ENCODE measurements at regions not wholly inside any gene's neighbourhood (a gene's known extent, or its start where the extent isn't known, plus 50 kb on each side); places are given as distances from the start of the nearest gene placed in this dataset.

GRCh38 chr4:160825644-160826338 is 1338.0 kb downstream of the FSTL5 start:
- no peak for DNase-seq (ENCODE audit: low spot score)

DNA sequence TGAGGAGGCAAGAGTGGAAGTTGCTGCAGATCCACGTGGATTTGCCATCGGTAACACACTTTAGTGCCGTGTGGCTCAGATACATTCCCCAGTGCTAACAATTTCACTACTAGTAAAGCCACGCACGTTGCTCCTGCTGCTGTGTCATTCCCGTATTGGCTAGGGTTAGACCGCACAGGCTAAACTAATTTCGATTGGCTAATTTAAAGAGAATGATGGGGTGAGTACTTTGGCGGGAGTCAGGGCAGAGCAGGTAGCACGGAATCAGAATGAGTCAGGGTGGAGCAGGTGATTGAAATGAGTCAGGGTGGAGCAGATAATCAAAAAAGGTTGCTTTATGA is 1337.5 kb downstream of the FSTL5 start:
- no peak for DNase-seq (ENCODE audit: low spot score)

- no peak for DNase-seq (ENCODE audit: low spot score)
Observed at GRCh38 chr4:160831165-160831922, 1332.5 kb downstream of the FSTL5 start.

DNA sequence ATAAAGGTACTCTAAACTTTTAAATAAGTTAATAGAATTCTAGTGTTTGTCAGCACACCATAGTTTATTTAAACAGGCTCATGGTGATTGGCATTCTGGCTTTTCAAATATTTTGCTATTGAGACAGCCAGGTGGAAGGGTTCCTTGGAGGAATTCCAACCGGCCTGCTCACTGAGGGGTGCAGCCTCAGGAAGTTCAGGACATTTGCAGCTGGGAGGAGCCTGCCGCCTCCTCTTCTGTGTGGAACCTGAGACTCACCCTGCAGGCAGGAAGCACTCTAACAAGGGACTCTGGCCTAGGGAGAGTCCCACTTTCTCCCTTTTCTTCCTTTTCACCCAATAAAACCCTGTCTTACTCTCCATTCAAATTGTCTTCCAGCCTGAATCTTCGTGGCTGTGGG is 1328.0 kb downstream of the FSTL5 start:
- DNase-seq (ENCODE audit: low spot score) = no peak

GRCh38 chr4:160836431-160836830 is 1327.4 kb downstream of the FSTL5 start:
- no peak for DNase-seq (ENCODE audit: low spot score)

- no peak for DNase-seq (ENCODE audit: low spot score)
Observed at GRCh38 chr4:160846121-160846520, 1317.7 kb downstream of the FSTL5 start.

GRCh38 chr4:160847228-160847627 is 1316.6 kb downstream of the FSTL5 start:
- no peak for DNase-seq (ENCODE audit: low spot score)

- DNase-seq (ENCODE audit: low spot score) = no peak
Observed at GRCh38 chr4:160848489-160848888, 1315.3 kb downstream of the FSTL5 start.

DNA sequence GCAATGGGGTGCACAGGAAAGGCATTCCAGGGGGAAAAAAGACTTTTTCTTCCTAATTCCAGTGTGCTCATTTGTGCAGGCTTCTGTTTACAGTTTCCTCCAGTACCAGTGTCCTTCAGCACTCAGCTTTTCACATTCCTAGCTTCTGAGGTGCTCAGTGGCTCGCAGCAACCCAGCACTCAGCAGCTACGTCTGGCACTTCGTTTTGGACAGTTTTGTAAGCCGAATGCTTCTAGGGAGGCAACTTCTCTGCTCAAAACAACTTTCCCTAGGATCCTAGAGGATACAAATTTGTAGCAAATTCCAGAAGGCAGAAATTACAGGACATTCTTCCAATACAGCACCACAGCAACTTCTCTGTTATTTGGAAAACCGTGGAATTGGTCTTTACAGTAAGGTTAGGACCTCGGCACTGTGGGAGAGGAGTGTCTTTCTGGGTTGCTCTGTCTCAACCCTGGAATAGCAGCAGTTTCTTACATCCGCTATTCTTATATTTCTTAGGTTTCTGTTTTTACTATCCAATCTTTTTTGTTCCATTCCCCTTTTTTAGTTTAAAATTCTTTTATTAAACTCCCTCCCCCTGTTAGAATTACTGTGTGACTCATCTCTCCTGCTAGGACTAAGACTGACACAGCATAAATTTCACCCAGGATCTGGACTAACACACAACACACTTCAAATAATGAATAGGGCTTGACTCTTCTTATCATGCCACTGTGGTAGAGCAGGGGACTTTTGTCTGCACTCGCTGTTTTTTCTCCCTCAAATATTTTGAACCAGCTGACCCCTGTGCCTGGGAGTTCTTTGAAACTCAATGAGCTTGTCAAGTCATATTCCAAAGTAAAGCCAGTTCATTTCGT is 1314.7 kb downstream of the FSTL5 start:
- DNase-seq (ENCODE audit: low spot score) = peak; percentile 53

GRCh38 chr4:160864253-160864652 is 1299.5 kb downstream of the FSTL5 start:
- DNase-seq (ENCODE audit: low spot score) = no peak

- DNase-seq (ENCODE audit: low spot score) = no peak
Observed at GRCh38 chr4:160869899-160870298, 1293.9 kb downstream of the FSTL5 start.

DNA sequence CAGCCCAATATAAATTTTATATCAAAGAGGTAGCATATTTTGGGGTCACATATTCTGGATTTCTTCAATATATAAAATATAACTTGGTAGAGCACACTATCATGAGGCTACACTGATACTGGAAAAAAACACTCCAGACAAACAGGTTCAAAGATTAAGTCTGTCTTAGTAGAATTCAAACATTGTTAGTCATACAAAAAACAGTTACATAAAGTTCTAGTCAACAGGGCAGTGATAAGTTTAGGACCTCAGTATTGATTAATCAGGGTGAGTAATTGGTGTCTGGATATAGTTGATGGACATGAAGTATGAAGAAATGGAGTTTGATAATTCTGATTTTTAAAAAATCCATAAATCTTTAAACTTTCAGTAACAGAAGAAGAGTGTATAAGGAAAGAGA is 1291.3 kb downstream of the FSTL5 start:
- no peak for DNase-seq (ENCODE audit: low spot score)

DNA sequence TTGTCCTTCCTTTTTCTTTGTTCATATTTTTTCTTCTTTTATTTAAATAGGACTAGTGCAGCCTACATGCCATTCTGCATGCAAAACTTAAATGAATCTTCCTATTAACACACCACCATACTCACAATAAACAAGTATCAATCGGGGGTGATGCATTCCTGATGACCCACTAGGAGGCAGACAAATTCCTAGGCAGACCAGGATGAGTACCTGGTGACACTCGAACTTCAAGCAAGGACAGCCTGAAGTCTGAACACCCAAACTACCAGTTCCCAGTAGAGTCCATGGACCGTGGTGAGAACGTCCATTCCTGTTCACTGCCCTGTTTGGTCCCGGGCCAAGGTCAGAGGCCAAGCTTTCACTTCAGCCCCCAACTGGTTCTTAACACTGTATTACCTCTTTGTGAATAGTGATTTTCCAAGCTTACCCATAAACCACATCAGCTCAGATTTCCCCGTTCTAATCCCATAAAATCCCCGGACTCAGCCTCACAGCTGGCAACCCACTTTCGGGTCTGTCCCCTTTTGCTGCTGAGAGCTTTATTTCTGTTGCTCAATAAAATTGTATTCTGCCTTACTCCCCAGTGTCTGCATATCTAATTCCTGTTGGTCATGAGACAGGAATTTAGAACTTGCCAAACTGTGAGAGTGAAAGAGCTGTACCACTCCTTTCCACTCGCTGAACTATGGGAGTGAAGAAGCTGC is 1286.6 kb downstream of the FSTL5 start:
- DNase-seq (ENCODE audit: low spot score) = no peak

DNA sequence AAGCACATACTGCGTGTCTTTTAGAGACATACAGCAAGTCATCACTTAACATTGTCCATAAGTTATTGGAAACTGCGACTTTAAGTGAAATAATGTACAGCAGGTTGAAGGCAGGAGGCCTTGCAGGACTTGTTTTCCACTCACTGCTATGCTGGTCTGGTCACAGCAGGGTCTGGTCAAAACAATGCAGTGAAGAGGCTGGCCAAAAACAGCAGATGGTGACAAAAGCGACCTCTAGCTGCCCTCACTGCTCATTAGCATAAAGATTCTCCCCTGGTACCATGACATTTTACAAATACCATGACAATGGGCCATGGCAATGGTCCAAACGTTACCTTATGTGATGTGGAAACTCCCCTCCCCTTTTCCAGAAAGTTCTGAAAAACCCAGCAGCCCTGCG is 1283.6 kb downstream of the FSTL5 start:
- DNase-seq (ENCODE audit: low spot score) = no peak

DNA sequence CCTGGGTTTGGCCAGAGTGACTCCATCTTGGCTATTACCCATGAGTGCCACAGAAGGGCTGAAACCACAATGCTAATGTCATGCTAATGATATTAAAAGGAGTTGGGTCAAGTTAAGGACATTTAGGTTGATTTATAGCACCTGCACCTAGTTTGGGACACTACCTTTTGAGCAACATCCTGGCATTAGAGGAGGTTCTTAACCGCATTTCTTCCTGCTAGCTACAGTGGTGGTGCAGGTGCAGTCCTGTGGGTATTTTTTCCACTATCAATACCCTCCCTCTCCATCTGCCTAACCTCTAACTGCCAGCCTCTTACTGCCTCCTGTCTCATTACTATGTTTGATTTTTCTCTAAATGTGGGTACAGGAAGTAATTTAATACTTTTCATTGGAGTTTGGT is 1276.1 kb downstream of the FSTL5 start:
- DNase-seq (ENCODE audit: low spot score) = no peak

- DNase-seq (ENCODE audit: low spot score) = no peak
Observed at GRCh38 chr4:160894128-160894527, 1269.7 kb downstream of the FSTL5 start.

DNA sequence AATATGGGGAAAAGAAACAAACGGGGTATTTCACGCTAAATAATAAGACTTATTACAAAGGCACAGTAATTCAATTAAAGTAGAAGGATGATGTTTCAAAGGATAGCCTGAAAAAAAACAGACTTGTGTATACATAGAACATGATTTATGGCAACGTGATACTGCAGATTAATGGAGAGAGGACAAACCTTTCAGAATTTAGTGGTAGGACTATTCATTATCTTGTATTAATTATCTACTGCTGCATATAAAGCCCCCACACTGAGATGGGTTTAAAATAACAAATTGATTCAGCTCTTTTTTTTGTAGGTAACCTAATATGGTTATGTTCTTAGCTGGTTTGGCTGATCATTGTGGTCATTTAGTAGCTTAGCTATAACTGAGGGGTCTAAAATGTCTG is 1269.0 kb downstream of the FSTL5 start:
- no peak for DNase-seq (ENCODE audit: low spot score)

DNA sequence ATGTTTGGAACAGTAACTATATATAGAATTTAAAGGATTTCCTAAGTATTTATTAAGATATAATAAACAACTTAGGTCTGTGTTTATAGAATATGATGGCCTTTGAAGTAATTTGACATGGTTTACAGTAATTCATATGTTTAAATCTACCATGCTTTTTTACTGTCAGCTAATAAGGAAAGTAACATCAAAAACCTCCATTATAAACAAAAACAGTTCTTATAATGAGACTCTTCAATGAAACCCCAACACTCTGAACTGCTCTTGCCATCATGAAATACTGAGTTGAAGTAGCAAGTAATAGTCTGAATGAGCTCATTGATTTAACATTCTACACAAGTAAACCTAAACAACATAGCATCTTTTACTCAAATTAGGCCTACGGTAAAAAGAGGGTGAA is 1236.5 kb downstream of the FSTL5 start:
- DNase-seq (ENCODE audit: low spot score) = no peak

DNA sequence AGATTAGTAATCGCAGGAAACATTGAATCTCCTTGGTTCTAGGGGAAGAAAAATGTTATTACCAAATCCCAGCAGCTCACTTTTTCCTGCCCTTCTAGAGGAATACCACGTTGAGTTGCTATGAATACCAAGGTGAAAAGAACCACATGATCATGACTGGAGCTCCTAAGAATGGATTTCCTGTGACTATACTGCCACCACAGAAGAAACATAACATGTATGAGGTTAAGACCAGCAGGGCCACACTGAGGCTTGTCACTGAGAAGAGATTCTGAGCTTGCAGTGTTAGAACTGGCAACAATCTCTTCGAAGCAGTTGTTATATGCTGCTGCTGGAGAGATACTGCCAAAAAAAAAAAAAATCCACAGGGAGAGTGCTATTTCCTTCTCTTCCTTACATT is 1235.3 kb downstream of the FSTL5 start:
- no peak for DNase-seq (ENCODE audit: low spot score)

GRCh38 chr4:160947653-160948052 is 1216.1 kb downstream of the FSTL5 start:
- DNase-seq (ENCODE audit: low spot score) = no peak

- no peak for DNase-seq (ENCODE audit: low spot score)
Observed at GRCh38 chr4:160956875-160957274, 1206.9 kb downstream of the FSTL5 start.

DNA sequence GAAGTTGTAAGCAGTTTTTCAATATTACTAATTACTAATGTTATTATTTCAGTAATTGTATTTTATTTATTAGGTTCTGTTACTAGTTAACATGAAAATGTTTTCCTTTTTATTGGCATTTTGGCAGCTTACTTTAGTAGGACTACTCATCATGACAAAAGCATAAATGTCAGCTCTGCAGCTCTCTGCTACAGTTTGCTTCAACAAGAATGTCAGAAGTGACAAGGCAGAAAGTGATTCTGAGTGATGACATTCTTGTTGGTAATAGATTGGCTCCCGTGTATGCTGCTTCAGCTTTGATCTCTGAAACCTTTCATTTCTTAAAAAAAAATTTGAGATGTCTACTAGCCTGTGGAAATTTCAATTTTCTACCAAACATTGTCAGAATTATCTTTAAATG is 1193.9 kb downstream of the FSTL5 start:
- no peak for DNase-seq (ENCODE audit: low spot score)
